Lung (tissue), 11 donors: ENCODE measurements at regions not wholly inside any gene's neighbourhood (a gene's known extent, or its start where the extent isn't known, plus 50 kb on each side); places are given as distances from the start of the nearest gene placed in this dataset.

ENCODE experiments used
- ATAC-seq: fragments of 200-7000 bp; cut with Tn5 transposase; one replicate; pipeline ENCODE4 v1.9.1; 2020; ENCODE audit warnings: moderate number of reproducible peaks; ENCODE audit not compliant: insufficient read depth, low FRiP score
- DNase-seq, 3 donors: peaks; one replicate each; pipeline ENCODE4 v3.0.0-alpha.2; 2013 to 2017
- H3K27ac ChIP-seq, 2 donors: one replicate each; pipeline ENCODE4 v1.5.1; 2013; ENCODE audit warnings: mild to moderate bottlenecking in 2 of 2, moderate library complexity in 2 of 2, control low read depth in 1 of 2, inconsistent platforms in 1 of 2, low read depth in 1 of 2, low read length in 1 of 2
- H3K27me3 ChIP-seq, 3 donors: one replicate each; pipeline ENCODE4 v1.5.1; 2013; ENCODE audit warnings: low read length in 2 of 3; ENCODE audit not compliant: control insufficient read depth in 3 of 3, insufficient read depth in 3 of 3
- H3K36me3 ChIP-seq, 4 donors: one replicate each; pipeline ENCODE4 v1.5.1; 2013; ENCODE audit warnings: low read length in 4 of 4, mild to moderate bottlenecking in 1 of 4, moderate library complexity in 1 of 4; ENCODE audit not compliant: control insufficient read depth in 4 of 4, insufficient read depth in 4 of 4
- H3K4me1 ChIP-seq, 5 donors: one replicate each; pipeline ENCODE4 v1.5.1; 2013; ENCODE audit warnings: low read length in 5 of 5, mild to moderate bottlenecking in 2 of 5, moderate library complexity in 1 of 5; ENCODE audit not compliant: control insufficient read depth in 5 of 5, insufficient read depth in 5 of 5
- H3K4me3 ChIP-seq: one replicate; pipeline ENCODE4 v1.5.1; 2013; ENCODE audit warnings: mild to moderate bottlenecking, control low read depth, moderate library complexity
- H3K9ac ChIP-seq, 2 donors: one replicate each; pipeline ENCODE4 v1.5.1; 2013; ENCODE audit warnings: low read length in 2 of 2, control low read depth in 1 of 2; ENCODE audit not compliant: insufficient read depth in 1 of 2
- H3K9me3 ChIP-seq, 4 donors: one replicate each; pipeline ENCODE4 v1.5.1; 2013; ENCODE audit warnings: low read length in 3 of 4, mild to moderate bottlenecking in 1 of 4, moderate library complexity in 1 of 4; ENCODE audit not compliant: control insufficient read depth in 4 of 4, insufficient read depth in 3 of 4
- WGBS, 2 donors: extraction: QIAGEN DNeasy Blood & Tissue Kit; methylation state at CpG; one replicate each; pipeline ENCODE4 v1.1.7; 2013; 5-methylcytosine and 5-hydroxymethylcytosine counted together
- TF ChIP-seq, protein P1 (sequence below): IDR thresholded peaks from 2 replicates; pipeline ENCODE4 v1.5.1; 2012; ENCODE audit warnings: mild to moderate bottlenecking; ENCODE audit errors: control extremely low read depth, extremely low read depth
- donor health status: control.
- donor health status: control.
- donor health status: Bipolar disorder and iron deficiency.
- donor health status: healthy.
- donor health status: DM: yes; HTN: yes; CAD: no.

GRCh38 chr3:148266341-148266740, 431.4 kb upstream of the AGTR1 start:
- Histone ChIP-seq H3K9ac (no peak overlapping the region), H3K27ac (no peak overlapping the region), H3K27me3 (no peaks in the 10 kb centered on the region), H3K36me3 (no peaks in the 10 kb centered on the region), H3K9me3 (no peaks in the 10 kb centered on the region), H3K4me3 (no peak overlapping the region), H3K4me1 (peaks cover 0 to 12% (median 0%) of the 10 kb centered on the region in 5 donors)
- no peak for ATAC-seq
- WGBS, 2 donors: 95 to 97% methylated on average over 2 of the region's 2 CpGs
- no peak for DNase-seq
- TF ChIP-seq, protein P1, sequence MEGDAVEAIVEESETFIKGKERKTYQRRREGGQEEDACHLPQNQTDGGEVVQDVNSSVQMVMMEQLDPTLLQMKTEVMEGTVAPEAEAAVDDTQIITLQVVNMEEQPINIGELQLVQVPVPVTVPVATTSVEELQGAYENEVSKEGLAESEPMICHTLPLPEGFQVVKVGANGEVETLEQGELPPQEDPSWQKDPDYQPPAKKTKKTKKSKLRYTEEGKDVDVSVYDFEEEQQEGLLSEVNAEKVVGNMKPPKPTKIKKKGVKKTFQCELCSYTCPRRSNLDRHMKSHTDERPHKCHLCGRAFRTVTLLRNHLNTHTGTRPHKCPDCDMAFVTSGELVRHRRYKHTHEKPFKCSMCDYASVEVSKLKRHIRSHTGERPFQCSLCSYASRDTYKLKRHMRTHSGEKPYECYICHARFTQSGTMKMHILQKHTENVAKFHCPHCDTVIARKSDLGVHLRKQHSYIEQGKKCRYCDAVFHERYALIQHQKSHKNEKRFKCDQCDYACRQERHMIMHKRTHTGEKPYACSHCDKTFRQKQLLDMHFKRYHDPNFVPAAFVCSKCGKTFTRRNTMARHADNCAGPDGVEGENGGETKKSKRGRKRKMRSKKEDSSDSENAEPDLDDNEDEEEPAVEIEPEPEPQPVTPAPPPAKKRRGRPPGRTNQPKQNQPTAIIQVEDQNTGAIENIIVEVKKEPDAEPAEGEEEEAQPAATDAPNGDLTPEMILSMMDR: no peak

DNA sequence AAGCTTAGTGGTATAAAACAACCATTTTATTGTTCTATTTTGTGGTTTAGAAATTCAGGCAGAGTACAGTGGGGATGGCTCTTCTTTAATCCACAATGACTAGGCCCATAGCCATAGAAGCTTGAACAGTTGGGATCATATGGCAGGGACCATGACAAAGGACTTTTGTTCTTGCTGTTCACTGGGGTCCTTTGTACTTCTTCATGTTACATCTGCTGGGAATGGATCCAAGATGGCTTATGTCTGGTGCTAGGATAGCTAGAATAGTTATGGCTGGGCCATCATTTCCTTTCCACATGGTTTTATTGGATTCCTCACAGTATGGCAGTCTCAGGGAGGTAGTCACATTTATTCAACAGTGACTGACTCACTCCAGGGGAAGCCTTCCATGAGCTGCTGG, 427.9 kb upstream of the AGTR1 start:
- no peak for ATAC-seq
- Histone ChIP-seq H3K4me1 (peaks cover 0 to 12% (median 0%) of the 10 kb centered on the region in 5 donors), H3K36me3 (no peaks in the 10 kb centered on the region), H3K27me3 (no peaks in the 10 kb centered on the region), H3K27ac (no peak overlapping the region), H3K9me3 (peaks cover 0 to 4% (median 0%) of the 10 kb centered on the region in 4 donors), H3K9ac (no peak overlapping the region), H3K4me3 (no peak overlapping the region)
- DNase-seq: no peak
- TF ChIP-seq, protein P1: no peak

DNA sequence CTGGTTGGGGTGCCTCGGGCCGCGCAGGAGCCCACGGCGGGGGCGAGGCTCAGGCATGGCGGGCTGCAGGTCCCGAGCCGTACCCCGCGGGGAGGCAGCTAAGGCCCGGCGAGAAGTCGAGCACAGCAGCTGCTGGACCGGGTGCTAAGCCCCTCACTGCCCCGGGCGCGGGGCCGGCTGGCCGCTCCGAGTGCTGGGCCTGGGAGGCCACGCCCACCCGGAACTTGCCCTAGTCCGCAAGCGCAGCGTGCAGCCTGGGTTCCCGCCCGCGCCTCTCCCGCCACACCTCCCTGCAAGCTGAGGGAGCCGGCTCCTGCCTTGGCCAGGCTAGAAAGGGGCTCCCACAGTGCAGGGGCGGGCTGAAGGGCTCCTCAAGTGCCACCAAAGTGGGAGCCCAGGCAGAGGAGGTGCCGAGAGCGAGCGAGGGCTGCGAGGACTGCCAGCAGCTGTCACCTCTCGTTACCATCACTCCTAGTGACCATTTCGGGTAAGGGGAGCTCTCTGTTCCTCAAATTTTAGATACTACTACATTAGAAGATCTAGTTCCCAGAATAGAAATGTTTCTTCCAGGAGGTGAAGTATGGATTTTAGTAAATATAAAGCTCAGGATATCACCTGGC, 417.0 kb upstream of the AGTR1 start:
- DNase-seq: peak in 1 of 3 donors; percentile 6
- 95% methylated on average over 38 of the region's 38 CpGs for WGBS, 2 donors
- Histone ChIP-seq H3K36me3 (no peaks in the 10 kb centered on the region), H3K9me3 (peaks cover 0 to 3% (median 0%) of the 10 kb centered on the region in 4 donors), H3K27ac (no peak overlapping the region), H3K27me3 (no peaks in the 10 kb centered on the region), H3K4me1 (no peaks in the 10 kb centered on the region), H3K9ac (no peak overlapping the region), H3K4me3 (no peak overlapping the region)
- ATAC-seq: no peak
- TF ChIP-seq, protein P1: no peak

DNA sequence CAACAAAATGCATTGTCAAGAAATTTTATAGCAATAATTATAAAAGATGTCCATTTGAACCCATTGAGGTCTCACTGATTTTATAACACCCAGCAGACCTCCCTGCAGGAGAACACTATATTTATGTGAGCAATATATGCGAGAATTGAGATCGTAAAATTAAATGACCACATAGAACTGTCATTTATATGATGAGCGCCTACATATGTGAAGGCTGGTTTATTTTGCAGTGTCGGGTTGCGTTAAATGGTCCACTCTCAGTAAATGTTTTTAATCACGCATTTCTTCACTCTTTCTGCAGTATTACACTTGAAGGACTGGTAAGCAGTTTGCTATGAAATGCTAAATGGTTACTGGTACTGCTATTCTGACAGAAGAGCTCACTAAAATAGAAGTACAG, 408.5 kb upstream of the AGTR1 start:
- TF ChIP-seq, protein P1: no peak
- peaks cover 0 to 3% (median 0%) of the 10 kb centered on the region in 3 donors for H3K27me3 ChIP-seq
- no peak overlapping the region for H3K4me3 ChIP-seq
- 92 to 94% methylated on average over 6 of the region's 6 CpGs for WGBS, 2 donors
- no peak overlapping the region for H3K27ac ChIP-seq
- peaks cover 0 to 3% (median 0%) of the 10 kb centered on the region in 4 donors for H3K9me3 ChIP-seq
- ATAC-seq (no peak), DNase-seq (no peak)
- H3K9ac ChIP-seq: no peak overlapping the region
- H3K4me1 ChIP-seq: no peaks in the 10 kb centered on the region
- no peaks in the 10 kb centered on the region for H3K36me3 ChIP-seq
